ENCODE measurements at regions not wholly inside any gene's neighbourhood (a gene's known extent, or its start where the extent isn't known, plus 50 kb on each side); places are given as distances from the start of the nearest gene placed in this dataset.

GRCh38 chr14:29144621-29145020 lies 378.0 kb downstream of the FOXG1 start:
- ChIA-PET POLR2A (no interaction called here), CTCF (no interaction called here)
- Mint-ChIP-seq H3K27ac (no peak overlapping the region), H3K36me3 (ENCODE audit: low read depth) (no peaks in the 10 kb centered on the region), H3K27me3 (no peaks in the 10 kb centered on the region), H3K4me1 (ENCODE audit: low read depth) (no peaks in the 10 kb centered on the region), H3K4me3 (no peak overlapping the region), H3K9me3 (peaks cover 9% of the 10 kb centered on the region)
- Histone ChIP-seq H3K36me3 (ENCODE audit: insufficient read depth, low read length) (no peaks in the 10 kb centered on the region), H3K4me3 (ENCODE audit: low read length) (no peak overlapping the region), H3K4me1 (ENCODE audit: insufficient read depth, low read length) (no peaks in the 10 kb centered on the region), H3K27ac (ENCODE audit: low read depth in 1 of 2, low read length in 2 of 2) (no peak overlapping the region), H3K27me3 (ENCODE audit: control insufficient read depth in 1 of 2, insufficient read depth in 2 of 2, low read length in 2 of 2) (no peaks in the 10 kb centered on the region), H3K9me3 (ENCODE audit: control insufficient read depth in 1 of 2, insufficient read depth in 1 of 2, low read length in 2 of 2) (no peaks in the 10 kb centered on the region)
- no peak for ATAC-seq (ENCODE audit: poor library complexity)
- no peak for TF ChIP-seq CTCF (IDR thresholded peaks at IDR 0.05)
- intact Hi-C loops (cut with DNase I, micrococcal nuclease), result no loop called here
- no peak for DNase-seq

GRCh38 chr14:29148221-29148620 lies 381.6 kb downstream of the FOXG1 start:
- ATAC-seq (ENCODE audit: poor library complexity), result no peak
- no peaks in the 10 kb centered on the region for H3K4me1 Mint-ChIP-seq (ENCODE audit: low read depth)
- no peak for DNase-seq
- no peak overlapping the region for H3K27ac Mint-ChIP-seq
- intact Hi-C loops (cut with DNase I, micrococcal nuclease), result no loop called here
- ChIA-PET CTCF (no interaction called here), POLR2A (interaction anchor here (0.6 kb wide), 1 partner anchor 17 kb away, joined by 3 read pairs; no protein-coding TSS in a partner anchor)
- H3K36me3 Mint-ChIP-seq (ENCODE audit: low read depth), result no peaks in the 10 kb centered on the region
- Histone ChIP-seq H3K4me3 (ENCODE audit: low read length) (no peak overlapping the region), H3K27me3 (ENCODE audit: control insufficient read depth in 1 of 2, insufficient read depth in 2 of 2, low read length in 2 of 2) (no peaks in the 10 kb centered on the region), H3K27ac (ENCODE audit: low read depth in 1 of 2, low read length in 2 of 2) (no peak overlapping the region), H3K36me3 (ENCODE audit: insufficient read depth, low read length) (no peaks in the 10 kb centered on the region), H3K4me1 (ENCODE audit: insufficient read depth, low read length) (no peaks in the 10 kb centered on the region), H3K9me3 (ENCODE audit: control insufficient read depth in 1 of 2, insufficient read depth in 1 of 2, low read length in 2 of 2) (no peaks in the 10 kb centered on the region)
- TF ChIP-seq CTCF (IDR thresholded peaks at IDR 0.05), result no peak
- no peaks in the 10 kb centered on the region for H3K27me3 Mint-ChIP-seq
- no peak overlapping the region for H3K4me3 Mint-ChIP-seq
- peaks cover 6% of the 10 kb centered on the region for H3K9me3 Mint-ChIP-seq

- intact Hi-C loops (cut with DNase I, micrococcal nuclease), result no loop called here
- Mint-ChIP-seq H3K4me1 (ENCODE audit: low read depth) (no peaks in the 10 kb centered on the region), H3K9me3 (peaks cover 6% of the 10 kb centered on the region), H3K27me3 (no peaks in the 10 kb centered on the region), H3K27ac (no peak overlapping the region), H3K36me3 (ENCODE audit: low read depth) (no peaks in the 10 kb centered on the region), H3K4me3 (no peak overlapping the region)
- H3K27me3 ChIP-seq (ENCODE audit: control insufficient read depth in 1 of 2, insufficient read depth in 2 of 2, low read length in 2 of 2), result no peaks in the 10 kb centered on the region
- peaks cover 0 to 4% of the 10 kb centered on the region in 2 experiments for H3K9me3 ChIP-seq (ENCODE audit: control insufficient read depth in 1 of 2, insufficient read depth in 1 of 2, low read length in 2 of 2)
- no peaks in the 10 kb centered on the region for H3K36me3 ChIP-seq (ENCODE audit: insufficient read depth, low read length)
- ATAC-seq (ENCODE audit: poor library complexity), result no peak
- DNase-seq, result no peak
- CTCF ChIA-PET, result no interaction called here
- no peak overlapping the region for H3K4me3 ChIP-seq (ENCODE audit: low read length)
- POLR2A ChIA-PET, result no interaction called here
- no peak overlapping the region for H3K27ac ChIP-seq (ENCODE audit: low read depth in 1 of 2, low read length in 2 of 2)
- TF ChIP-seq CTCF (IDR thresholded peaks at IDR 0.05), result no peak
- no peaks in the 10 kb centered on the region for H3K4me1 ChIP-seq (ENCODE audit: insufficient read depth, low read length)
These were observed 383.2 kb downstream of the FOXG1 start for GRCh38 chr14:29149798-29150197.
